ENCODE measurements at regions not wholly inside any gene's neighbourhood (a gene's known extent, or its start where the extent isn't known, plus 50 kb on each side); places are given as distances from the start of the nearest gene placed in this dataset.

DNA sequence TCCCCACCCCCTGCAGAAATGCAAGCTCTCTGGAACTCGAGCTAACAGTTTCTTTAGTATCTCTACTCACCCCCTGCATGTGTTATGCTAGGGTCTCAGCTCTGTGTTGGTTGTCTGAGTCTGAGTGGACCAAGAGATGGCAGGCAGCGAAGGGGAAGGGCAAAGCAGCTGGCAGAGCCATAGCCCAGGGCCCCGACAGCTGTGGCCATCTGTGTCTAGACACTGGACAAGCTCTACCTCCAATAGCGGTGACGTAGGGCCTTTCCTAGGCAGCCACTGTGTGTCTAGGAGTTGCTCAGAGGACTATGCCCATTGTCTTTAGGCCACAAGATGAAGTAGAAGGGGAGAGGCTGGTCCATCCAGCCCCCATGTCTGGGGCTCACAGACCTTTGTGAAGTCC lies 79.2 kb downstream of the EFNB1 start:
- no peak overlapping the region for H3K4me3 ChIP-seq (ENCODE audit: low read length)
- H3K4me1 ChIP-seq (ENCODE audit: insufficient read depth, low read length), result peaks cover under 1% of the 10 kb centered on the region; the same call in 1 of the 2 replicates
- H3K27ac ChIP-seq (ENCODE audit: low read length), result no peak overlapping the region
- H3K36me3 ChIP-seq (ENCODE audit: insufficient read depth, low read depth, low read length), result no peaks in the 10 kb centered on the region
- peaks cover 10% of the 10 kb centered on the region for H3K27me3 ChIP-seq (ENCODE audit: insufficient read depth, low read length)
- no peak overlapping the region for H3K9ac ChIP-seq (ENCODE audit: low read depth, low read length)
- H3K9me3 ChIP-seq (ENCODE audit: insufficient read depth, low read depth, low read length), result no peaks in the 10 kb centered on the region

DNA sequence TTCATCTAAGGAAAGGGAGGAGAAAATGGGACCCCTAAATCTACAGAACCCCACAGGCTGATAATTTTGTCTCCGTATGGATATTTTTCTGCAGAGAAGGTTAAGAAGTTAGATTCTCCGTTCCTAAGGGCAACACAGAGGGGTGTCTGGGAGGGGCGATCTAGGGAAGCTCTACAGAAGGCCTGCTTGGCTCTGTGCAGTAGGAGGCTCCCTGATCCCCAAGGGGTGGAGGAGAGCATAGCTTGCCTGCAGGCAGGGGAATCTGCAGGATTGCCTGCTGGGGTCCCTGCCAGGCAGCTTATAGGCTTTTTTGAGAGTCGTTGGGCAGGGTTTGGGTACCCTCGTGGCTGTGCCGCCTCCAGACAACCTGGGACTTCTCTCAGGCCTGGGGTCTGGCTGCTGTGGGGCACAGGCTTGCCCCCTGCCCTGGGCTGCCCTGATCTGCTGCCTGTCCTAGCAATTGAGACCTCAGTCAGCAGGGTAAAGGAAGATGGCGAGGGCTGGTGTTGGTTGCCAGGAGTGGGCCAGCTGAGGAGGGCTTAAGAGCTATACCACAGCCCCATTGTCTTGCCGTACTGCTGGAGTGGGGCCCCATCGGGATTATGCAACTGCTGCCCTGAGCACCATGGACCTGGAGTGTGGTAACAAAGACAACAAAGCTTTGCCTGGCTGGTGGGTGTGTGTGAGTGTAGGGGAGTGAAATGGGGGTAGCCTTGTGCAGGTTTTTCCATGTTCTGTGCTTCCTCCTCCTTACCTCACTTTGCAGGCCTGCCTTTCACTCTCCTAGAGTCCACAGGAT lies 74.1 kb downstream of the EFNB1 start:
- Histone ChIP-seq H3K36me3 (ENCODE audit: insufficient read depth, low read depth, low read length) (no peaks in the 10 kb centered on the region), H3K4me3 (ENCODE audit: low read length) (no peak overlapping the region), H3K27ac (ENCODE audit: low read length) (no peak overlapping the region), H3K9ac (ENCODE audit: low read depth, low read length) (no peak overlapping the region), H3K9me3 (ENCODE audit: insufficient read depth, low read depth, low read length) (no peaks in the 10 kb centered on the region), H3K27me3 (ENCODE audit: insufficient read depth, low read length) (no peaks in the 10 kb centered on the region), H3K4me1 (ENCODE audit: insufficient read depth, low read length) (no peaks in the 10 kb centered on the region; the same call in 1 of the 2 replicates)

DNA sequence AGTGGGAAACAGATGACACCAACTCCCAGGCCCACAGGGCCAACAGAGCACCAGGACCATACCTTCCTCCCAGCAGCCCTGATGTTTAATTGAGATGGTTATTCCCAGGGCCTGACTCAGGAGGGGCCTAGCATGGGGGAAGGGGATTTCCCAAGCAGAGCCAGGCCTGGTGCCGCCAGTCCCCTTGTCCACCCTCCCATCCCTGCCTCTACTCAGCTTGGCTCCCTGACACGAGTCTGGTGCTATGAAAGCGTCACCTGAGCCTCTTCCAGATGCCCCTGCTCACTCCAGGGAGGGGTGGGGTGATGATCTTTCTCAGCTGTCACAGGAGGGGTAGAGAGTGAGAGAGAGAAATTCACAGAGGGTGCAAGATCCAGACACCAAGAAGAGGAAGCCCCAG lies 72.7 kb downstream of the EFNB1 start:
- H3K9me3 ChIP-seq (ENCODE audit: insufficient read depth, low read depth, low read length), result no peaks in the 10 kb centered on the region
- H3K27me3 ChIP-seq (ENCODE audit: insufficient read depth, low read length), result no peaks in the 10 kb centered on the region
- H3K27ac ChIP-seq (ENCODE audit: low read length), result no peak overlapping the region
- H3K4me3 ChIP-seq (ENCODE audit: low read length), result no peak overlapping the region
- no peaks in the 10 kb centered on the region for H3K36me3 ChIP-seq (ENCODE audit: insufficient read depth, low read depth, low read length)
- H3K9ac ChIP-seq (ENCODE audit: low read depth, low read length), result no peak overlapping the region
- H3K4me1 ChIP-seq (ENCODE audit: insufficient read depth, low read length), result no peaks in the 10 kb centered on the region; the same call in 1 of the 2 replicates

DNA sequence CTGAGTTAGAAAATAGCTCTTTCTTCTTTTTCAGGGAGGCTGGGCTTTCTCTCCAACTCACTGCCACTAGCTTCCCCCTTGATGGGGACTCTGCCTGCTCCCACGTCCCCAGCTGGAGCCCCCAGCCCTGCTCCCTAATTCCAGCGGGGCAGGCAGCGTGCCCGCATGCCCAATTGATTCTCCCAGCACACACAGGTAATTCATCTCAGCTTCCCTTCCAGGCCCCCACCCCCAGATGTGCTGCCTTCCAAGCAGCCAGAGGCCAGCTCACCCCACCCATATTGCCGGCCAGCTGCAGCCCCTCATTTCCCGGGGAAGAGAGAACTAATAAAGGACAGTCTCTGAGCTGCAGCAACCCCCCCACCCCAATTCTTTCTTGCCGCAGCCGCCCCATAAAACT lies 69.8 kb downstream of the EFNB1 start:
- Histone ChIP-seq H3K27me3 (ENCODE audit: insufficient read depth, low read length) (peaks cover 21% of the 10 kb centered on the region), H3K36me3 (ENCODE audit: insufficient read depth, low read depth, low read length) (no peaks in the 10 kb centered on the region), H3K4me1 (ENCODE audit: insufficient read depth, low read length) (no peaks in the 10 kb centered on the region; the same call in 1 of the 2 replicates), H3K4me3 (ENCODE audit: low read length) (no peak overlapping the region), H3K9me3 (ENCODE audit: insufficient read depth, low read depth, low read length) (no peaks in the 10 kb centered on the region), H3K27ac (ENCODE audit: low read length) (no peak overlapping the region), H3K9ac (ENCODE audit: low read depth, low read length) (no peak overlapping the region)

DNA sequence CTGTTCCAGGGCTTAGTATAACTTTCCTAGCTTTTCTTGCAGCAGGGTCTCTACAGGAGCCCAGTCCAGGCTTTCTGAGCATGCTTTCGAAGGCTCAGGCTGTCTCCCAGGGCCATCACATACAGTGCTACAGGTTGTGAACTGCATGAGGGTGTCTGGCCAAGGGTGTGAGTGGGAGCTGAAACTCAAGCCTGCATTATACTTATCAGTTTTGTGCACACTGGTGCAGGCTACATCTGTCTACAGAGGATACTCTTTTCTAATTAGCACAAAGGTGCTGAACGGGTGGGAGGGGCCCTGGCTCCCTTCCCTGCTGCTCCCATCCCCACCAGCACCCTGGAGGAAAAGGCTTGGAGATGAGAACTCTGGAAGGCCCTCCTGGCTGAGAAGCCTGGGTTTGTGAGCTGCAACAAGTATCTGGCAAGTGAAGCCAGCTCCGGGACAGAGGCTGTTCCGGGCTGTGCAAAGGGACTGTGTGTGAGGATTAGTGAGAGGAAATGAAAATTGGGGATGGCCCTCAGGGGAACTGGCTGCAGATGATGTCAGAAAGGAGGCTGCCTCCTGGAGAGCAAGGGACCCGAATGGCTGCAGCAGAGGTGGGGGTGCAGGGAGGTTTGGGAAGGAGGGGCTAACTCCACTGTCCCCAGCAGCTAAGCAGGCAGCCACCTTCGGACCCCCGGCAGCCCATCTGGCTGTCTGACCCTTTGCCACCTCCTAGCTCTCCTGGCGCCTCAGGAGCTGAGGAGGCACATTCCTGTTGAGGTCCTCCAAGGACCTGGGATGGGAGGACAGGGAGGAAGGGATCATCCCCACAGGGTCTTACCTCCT lies 68.5 kb downstream of the EFNB1 start:
- Histone ChIP-seq H3K4me3 (ENCODE audit: low read length) (no peak overlapping the region), H3K4me1 (ENCODE audit: insufficient read depth, low read length) (peaks cover 4% of the 10 kb centered on the region; the same call in 1 of the 2 replicates), H3K9me3 (ENCODE audit: insufficient read depth, low read depth, low read length) (no peaks in the 10 kb centered on the region), H3K27ac (ENCODE audit: low read length) (no peak overlapping the region), H3K36me3 (ENCODE audit: insufficient read depth, low read depth, low read length) (no peaks in the 10 kb centered on the region), H3K27me3 (ENCODE audit: insufficient read depth, low read length) (peaks cover 28% of the 10 kb centered on the region), H3K9ac (ENCODE audit: low read depth, low read length) (no peak overlapping the region)

DNA sequence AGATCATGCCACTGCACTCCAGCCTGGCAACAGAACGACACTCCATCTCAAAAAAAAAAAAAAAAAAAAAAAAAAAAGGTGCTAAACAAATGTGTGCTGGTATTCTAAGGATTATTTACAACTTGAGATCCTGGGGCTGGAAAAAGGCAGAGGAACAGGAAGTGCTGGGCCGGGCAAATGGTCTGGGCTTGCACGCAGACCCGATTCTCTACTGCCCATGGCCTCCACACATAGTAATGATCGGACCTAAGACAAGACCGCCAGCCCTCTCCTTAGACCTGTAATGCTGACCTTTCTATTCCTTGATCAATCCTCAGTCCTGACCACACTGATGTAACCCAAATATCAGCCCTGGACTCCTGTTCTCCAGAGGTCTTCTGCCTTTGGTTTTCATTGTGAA lies 67.8 kb downstream of the EFNB1 start:
- Histone ChIP-seq H3K27me3 (ENCODE audit: insufficient read depth, low read length) (peaks cover 28% of the 10 kb centered on the region), H3K9me3 (ENCODE audit: insufficient read depth, low read depth, low read length) (no peaks in the 10 kb centered on the region), H3K4me1 (ENCODE audit: insufficient read depth, low read length) (peaks cover 4% of the 10 kb centered on the region; the same call in 1 of the 2 replicates), H3K9ac (ENCODE audit: low read depth, low read length) (no peak overlapping the region), H3K4me3 (ENCODE audit: low read length) (no peak overlapping the region), H3K36me3 (ENCODE audit: insufficient read depth, low read depth, low read length) (no peaks in the 10 kb centered on the region), H3K27ac (ENCODE audit: low read length) (no peak overlapping the region)

DNA sequence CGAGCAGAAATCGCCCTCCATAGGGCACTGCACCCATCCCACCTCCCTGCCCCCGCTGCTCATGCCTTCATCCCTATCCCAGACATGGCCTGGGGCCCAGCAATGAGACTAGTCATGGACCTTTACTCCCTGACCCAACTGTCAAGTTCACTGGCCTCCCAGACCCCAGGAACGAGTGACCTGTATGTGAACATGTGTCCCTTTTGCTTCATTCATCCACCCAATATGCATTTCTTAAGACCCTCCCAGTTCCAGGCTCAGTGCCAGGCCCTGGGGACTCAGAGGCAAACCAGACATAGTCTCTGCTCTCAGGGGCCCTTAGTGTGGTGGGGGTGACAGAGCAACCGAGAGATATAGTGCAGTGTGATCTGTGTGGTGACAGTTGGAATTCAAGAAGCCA lies 67.0 kb downstream of the EFNB1 start:
- Histone ChIP-seq H3K9ac (ENCODE audit: low read depth, low read length) (no peak overlapping the region), H3K27me3 (ENCODE audit: insufficient read depth, low read length) (peaks cover 28% of the 10 kb centered on the region), H3K4me3 (ENCODE audit: low read length) (no peak overlapping the region), H3K9me3 (ENCODE audit: insufficient read depth, low read depth, low read length) (no peaks in the 10 kb centered on the region), H3K27ac (ENCODE audit: low read length) (no peak overlapping the region), H3K4me1 (ENCODE audit: insufficient read depth, low read length) (peaks cover 4% of the 10 kb centered on the region; the same call in 1 of the 2 replicates), H3K36me3 (ENCODE audit: insufficient read depth, low read depth, low read length) (no peaks in the 10 kb centered on the region)

DNA sequence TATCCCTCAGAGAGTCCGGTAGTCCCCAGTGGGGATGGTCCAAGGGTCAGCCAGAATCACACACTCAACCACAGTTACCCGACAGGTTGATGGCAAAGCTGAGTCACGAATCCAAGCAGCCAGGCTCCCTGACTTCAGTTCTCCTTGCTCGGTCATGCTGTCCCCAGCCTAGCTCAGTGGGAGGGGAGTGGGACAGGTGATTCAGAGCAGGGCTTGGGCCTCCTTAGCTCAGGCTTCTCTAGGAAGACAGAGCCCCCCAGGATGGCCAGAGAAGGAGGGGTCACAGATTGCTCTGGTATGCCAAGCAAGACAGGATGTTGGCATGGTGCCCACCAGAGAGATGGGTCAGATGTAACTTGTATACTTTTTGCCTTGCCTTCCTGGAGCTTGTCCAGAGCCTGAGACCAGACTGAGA lies 66.5 kb downstream of the EFNB1 start:
- H3K9ac ChIP-seq (ENCODE audit: low read depth, low read length), result no peak overlapping the region
- H3K9me3 ChIP-seq (ENCODE audit: insufficient read depth, low read depth, low read length), result no peaks in the 10 kb centered on the region
- peaks cover 4% of the 10 kb centered on the region; the same call in 1 of the 2 replicates for H3K4me1 ChIP-seq (ENCODE audit: insufficient read depth, low read length)
- no peaks in the 10 kb centered on the region for H3K36me3 ChIP-seq (ENCODE audit: insufficient read depth, low read depth, low read length)
- no peak overlapping the region for H3K27ac ChIP-seq (ENCODE audit: low read length)
- no peak overlapping the region; the same call in 1 of the 2 replicates for H3K4me3 ChIP-seq (ENCODE audit: low read length)
- H3K27me3 ChIP-seq (ENCODE audit: insufficient read depth, low read length), result peaks cover 28% of the 10 kb centered on the region

DNA sequence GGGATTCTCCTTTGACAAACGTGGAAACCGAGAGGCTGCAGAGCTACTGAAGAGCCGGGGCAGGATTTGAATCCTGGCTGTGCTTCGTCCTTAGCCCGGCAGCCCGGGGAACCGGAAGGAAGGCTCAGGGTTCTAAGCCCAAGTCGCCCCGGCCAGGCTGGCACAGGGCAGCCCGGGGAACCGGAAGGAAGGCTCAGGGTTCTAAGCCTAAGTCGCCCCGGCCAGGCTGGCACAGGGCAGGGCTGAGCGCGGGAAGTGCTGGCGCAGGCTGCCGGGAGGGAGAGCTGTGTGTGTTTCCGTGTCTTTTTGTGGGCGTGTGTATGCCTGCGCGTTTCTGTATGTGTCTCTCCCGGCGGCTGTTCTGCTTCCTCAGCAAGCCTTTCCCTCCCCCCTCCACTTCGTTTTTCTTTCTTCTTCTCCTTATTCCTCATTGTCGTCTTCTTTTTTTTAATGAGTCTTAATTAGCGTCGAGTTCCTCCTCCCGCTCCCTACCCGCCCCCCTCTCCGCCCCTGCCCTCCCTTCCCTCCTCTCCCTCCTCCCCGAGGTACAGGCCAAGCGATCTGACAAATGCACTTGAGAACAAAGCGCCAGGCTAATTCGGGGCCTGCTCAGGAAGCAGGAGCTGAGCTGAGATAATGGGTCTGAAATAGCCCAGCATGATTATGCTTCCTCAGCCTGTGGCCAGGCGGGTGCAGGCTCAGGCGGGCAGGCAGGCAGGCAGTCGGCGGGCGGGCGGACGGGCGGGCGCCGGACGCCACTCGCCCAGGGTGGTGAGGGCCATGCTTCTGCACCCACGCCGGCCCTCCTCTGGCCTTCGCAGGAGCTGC lies 65.9 kb downstream of the EFNB1 start:
- H3K9me3 ChIP-seq (ENCODE audit: insufficient read depth, low read depth, low read length), result no peaks in the 10 kb centered on the region
- no peaks in the 10 kb centered on the region for H3K36me3 ChIP-seq (ENCODE audit: insufficient read depth, low read depth, low read length)
- H3K27ac ChIP-seq (ENCODE audit: low read length), result no peak overlapping the region
- peaks cover 4% of the 10 kb centered on the region; the same call in 1 of the 2 replicates for H3K4me1 ChIP-seq (ENCODE audit: insufficient read depth, low read length)
- H3K9ac ChIP-seq (ENCODE audit: low read depth, low read length), result no peak overlapping the region
- H3K27me3 ChIP-seq (ENCODE audit: insufficient read depth, low read length), result peaks cover 31% of the 10 kb centered on the region
- H3K4me3 ChIP-seq (ENCODE audit: low read length), result peak overlapping the region; percentile 40; the same call in 1 of the 2 replicates

DNA sequence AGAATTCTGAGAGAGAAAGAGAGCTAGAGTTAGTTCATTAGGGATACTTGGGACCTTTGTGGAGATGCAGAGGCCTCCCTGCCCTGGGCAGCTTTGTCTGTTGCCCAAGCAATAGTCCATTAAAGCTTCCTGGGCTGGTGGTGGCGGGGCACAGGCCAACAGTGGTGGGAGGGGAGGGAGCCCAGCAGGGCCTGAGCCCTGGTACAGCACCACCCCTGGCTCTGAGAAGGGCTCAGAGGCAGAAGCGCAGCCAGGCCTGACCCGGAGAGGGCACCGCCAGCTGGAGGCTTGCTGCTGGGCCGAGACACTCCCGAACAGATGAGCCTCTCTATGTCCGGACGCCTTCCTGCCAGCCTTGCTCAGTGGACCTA lies 65.3 kb downstream of the EFNB1 start:
- Histone ChIP-seq H3K4me1 (ENCODE audit: insufficient read depth, low read length) (peaks cover 4% of the 10 kb centered on the region; the same call in 1 of the 2 replicates), H3K9me3 (ENCODE audit: insufficient read depth, low read depth, low read length) (no peaks in the 10 kb centered on the region), H3K36me3 (ENCODE audit: insufficient read depth, low read depth, low read length) (no peaks in the 10 kb centered on the region), H3K9ac (ENCODE audit: low read depth, low read length) (no peak overlapping the region), H3K4me3 (ENCODE audit: low read length) (peak overlapping the region; percentile 40; the same call in 1 of the 2 replicates), H3K27ac (ENCODE audit: low read length) (no peak overlapping the region), H3K27me3 (ENCODE audit: insufficient read depth, low read length) (peaks cover 34% of the 10 kb centered on the region)

DNA sequence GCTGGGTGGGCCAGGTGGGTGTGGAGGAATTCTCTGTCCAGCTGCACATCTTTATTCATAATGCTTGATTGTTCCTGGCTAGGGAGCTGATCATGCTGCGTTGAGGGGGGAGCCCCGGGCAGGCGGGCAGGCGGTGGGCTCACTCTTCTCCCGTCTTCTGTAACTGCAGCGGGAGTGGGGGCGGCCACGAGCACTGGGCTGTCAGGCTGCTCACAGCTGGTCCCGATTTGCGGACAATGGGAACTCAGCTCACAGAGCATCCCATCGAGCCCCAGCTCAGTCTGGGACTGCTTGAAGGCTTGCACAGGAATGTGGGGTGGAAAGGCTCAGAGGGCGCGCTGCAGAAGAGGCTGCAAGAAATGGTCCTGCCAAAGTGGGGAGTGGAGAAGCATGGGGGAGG lies 63.8 kb downstream of the EFNB1 start:
- Histone ChIP-seq H3K27ac (ENCODE audit: low read length) (no peak overlapping the region), H3K4me3 (ENCODE audit: low read length) (no peak overlapping the region), H3K27me3 (ENCODE audit: insufficient read depth, low read length) (peaks cover 36% of the 10 kb centered on the region), H3K36me3 (ENCODE audit: insufficient read depth, low read depth, low read length) (no peaks in the 10 kb centered on the region), H3K4me1 (ENCODE audit: insufficient read depth, low read length) (peaks cover 4% of the 10 kb centered on the region; the same call in 1 of the 2 replicates), H3K9me3 (ENCODE audit: insufficient read depth, low read depth, low read length) (no peaks in the 10 kb centered on the region), H3K9ac (ENCODE audit: low read depth, low read length) (no peak overlapping the region)
